T-helper 17 cell (primary cell): ENCODE measurements at regions not wholly inside any gene's neighbourhood (a gene's known extent, or its start where the extent isn't known, plus 50 kb on each side); places are given as distances from the start of the nearest gene placed in this dataset.

Experiments
- ATAC-seq: fragments of 150-1000 bp; cut with Tn5 transposase; 2 replicates; pipeline ENCODE4 v1.10.0; 2021; ENCODE audit warnings: mild to moderate bottlenecking, moderate library complexity
- DNase-seq, 3 donors: peaks; one replicate each; pipeline versions ENCODE4 v3.0.0 to v3.0.0-alpha.2; 2020 to 2021
- H3K9me3 ChIP-seq: one replicate; pipeline ENCODE4 v1.7.0; 2013; ENCODE audit warnings: low read length, mild to moderate bottlenecking; ENCODE audit not compliant: control insufficient read depth, poor library complexity, severe bottlenecking
- H3K27ac Mint-ChIP-seq: one replicate; pipeline ENCODE4 v1.8.0; 2022; ENCODE audit warnings: mild to moderate bottlenecking, moderate library complexity, mixed read lengths
- H3K27me3 Mint-ChIP-seq: one replicate; pipeline ENCODE4 v1.8.0; 2022; ENCODE audit warnings: mixed read lengths
- H3K36me3 Mint-ChIP-seq: one replicate; pipeline ENCODE4 v1.8.0; 2022; ENCODE audit warnings: low read depth, mixed read lengths
- H3K4me1 Mint-ChIP-seq: one replicate; pipeline ENCODE4 v1.8.0; 2022; ENCODE audit warnings: mild to moderate bottlenecking, mixed read lengths
- H3K4me3 Mint-ChIP-seq: one replicate; pipeline ENCODE4 v1.8.0; 2022; ENCODE audit warnings: mild to moderate bottlenecking, moderate library complexity, mixed read lengths

GRCh38 chr11:109854731-109855130, 238.5 kb upstream of the ZC3H12C start:
- H3K4me3 Mint-ChIP-seq = no peak overlapping the region
- H3K9me3 ChIP-seq = no peaks in the 10 kb centered on the region
- ATAC-seq (no peak), DNase-seq (no peak)
- H3K27me3 Mint-ChIP-seq = peaks cover 5% of the 10 kb centered on the region
- no peaks in the 10 kb centered on the region for H3K4me1 Mint-ChIP-seq
- H3K27ac Mint-ChIP-seq = no peak overlapping the region
- H3K36me3 Mint-ChIP-seq = no peaks in the 10 kb centered on the region

GRCh38 chr11:109856928-109857327, 236.3 kb upstream of the ZC3H12C start:
- no peaks in the 10 kb centered on the region for H3K27me3 Mint-ChIP-seq
- H3K4me1 Mint-ChIP-seq = no peaks in the 10 kb centered on the region
- no peak for DNase-seq
- H3K9me3 ChIP-seq = no peaks in the 10 kb centered on the region
- no peak overlapping the region for H3K4me3 Mint-ChIP-seq
- no peak for ATAC-seq
- no peaks in the 10 kb centered on the region for H3K36me3 Mint-ChIP-seq
- H3K27ac Mint-ChIP-seq = no peak overlapping the region

GRCh38 chr11:109857637-109858036, 235.6 kb upstream of the ZC3H12C start:
- H3K27me3 Mint-ChIP-seq = no peaks in the 10 kb centered on the region

GRCh38 chr11:109858152-109858551, 235.0 kb upstream of the ZC3H12C start:
- Mint-ChIP-seq H3K27ac (no peak overlapping the region), H3K4me3 (no peak overlapping the region), H3K4me1 (no peaks in the 10 kb centered on the region), H3K27me3 (no peaks in the 10 kb centered on the region), H3K36me3 (no peaks in the 10 kb centered on the region)
- ATAC-seq (no peak), DNase-seq (no peak)
- H3K9me3 ChIP-seq = no peaks in the 10 kb centered on the region

More at GRCh38 chr11:109857637-109858036, 235.6 kb upstream of the ZC3H12C start:
- ATAC-seq = no peak
- H3K9me3 ChIP-seq = no peaks in the 10 kb centered on the region
- Mint-ChIP-seq H3K27ac (no peak overlapping the region), H3K36me3 (no peaks in the 10 kb centered on the region), H3K4me1 (no peaks in the 10 kb centered on the region), H3K4me3 (no peak overlapping the region)
- no peak for DNase-seq

- Mint-ChIP-seq H3K27ac (no peak overlapping the region), H3K4me1 (no peaks in the 10 kb centered on the region), H3K4me3 (no peak overlapping the region), H3K27me3 (no peaks in the 10 kb centered on the region), H3K36me3 (no peaks in the 10 kb centered on the region)
- DNase-seq = no peak
- H3K9me3 ChIP-seq = no peaks in the 10 kb centered on the region
- no peak for ATAC-seq
Observed at GRCh38 chr11:109859045-109859724, 234.0 kb upstream of the ZC3H12C start.

GRCh38 chr11:109862835-109863234, 230.4 kb upstream of the ZC3H12C start:
- Mint-ChIP-seq H3K4me1 (no peaks in the 10 kb centered on the region), H3K4me3 (no peak overlapping the region), H3K36me3 (no peaks in the 10 kb centered on the region), H3K27ac (no peak overlapping the region), H3K27me3 (no peaks in the 10 kb centered on the region)
- no peaks in the 10 kb centered on the region for H3K9me3 ChIP-seq
- no peak for ATAC-seq
- DNase-seq = no peak

- Mint-ChIP-seq H3K36me3 (no peaks in the 10 kb centered on the region), H3K27me3 (no peaks in the 10 kb centered on the region), H3K4me3 (no peak overlapping the region), H3K27ac (no peak overlapping the region), H3K4me1 (no peaks in the 10 kb centered on the region)
- no peak for ATAC-seq
- no peaks in the 10 kb centered on the region for H3K9me3 ChIP-seq
- no peak for DNase-seq
Observed at GRCh38 chr11:109864151-109864661, 229.0 kb upstream of the ZC3H12C start.

GRCh38 chr11:109864834-109865547, 228.2 kb upstream of the ZC3H12C start:
- ATAC-seq (no peak), DNase-seq (no peak)
- Mint-ChIP-seq H3K27ac (no peak overlapping the region), H3K4me3 (no peak overlapping the region), H3K27me3 (no peaks in the 10 kb centered on the region), H3K36me3 (no peaks in the 10 kb centered on the region), H3K4me1 (no peaks in the 10 kb centered on the region)
- no peaks in the 10 kb centered on the region for H3K9me3 ChIP-seq

GRCh38 chr11:109865548-109866186, 227.5 kb upstream of the ZC3H12C start:
- ATAC-seq (no peak), DNase-seq (no peak)
- Mint-ChIP-seq H3K4me1 (no peaks in the 10 kb centered on the region), H3K4me3 (no peak overlapping the region), H3K27me3 (no peaks in the 10 kb centered on the region), H3K27ac (no peak overlapping the region), H3K36me3 (no peaks in the 10 kb centered on the region)
- H3K9me3 ChIP-seq = no peaks in the 10 kb centered on the region

GRCh38 chr11:109867784-109868183, 225.4 kb upstream of the ZC3H12C start:
- H3K27me3 Mint-ChIP-seq = no peaks in the 10 kb centered on the region
- no peak for ATAC-seq
- no peaks in the 10 kb centered on the region for H3K9me3 ChIP-seq
- no peaks in the 10 kb centered on the region for H3K36me3 Mint-ChIP-seq
- no peak overlapping the region for H3K4me3 Mint-ChIP-seq
- no peak for DNase-seq
- H3K4me1 Mint-ChIP-seq = no peaks in the 10 kb centered on the region
- H3K27ac Mint-ChIP-seq = no peak overlapping the region

- H3K4me1 Mint-ChIP-seq = no peaks in the 10 kb centered on the region
- DNase-seq (no peak), ATAC-seq (no peak)
- H3K27me3 Mint-ChIP-seq = no peaks in the 10 kb centered on the region
- no peak overlapping the region for H3K4me3 Mint-ChIP-seq
- H3K9me3 ChIP-seq = no peaks in the 10 kb centered on the region
- no peaks in the 10 kb centered on the region for H3K36me3 Mint-ChIP-seq
- no peak overlapping the region for H3K27ac Mint-ChIP-seq
Observed at GRCh38 chr11:109869536-109869935, 223.7 kb upstream of the ZC3H12C start.

- Mint-ChIP-seq H3K36me3 (no peaks in the 10 kb centered on the region), H3K4me3 (no peak overlapping the region), H3K4me1 (no peaks in the 10 kb centered on the region), H3K27ac (no peak overlapping the region), H3K27me3 (no peaks in the 10 kb centered on the region)
- ATAC-seq = no peak
- H3K9me3 ChIP-seq = no peaks in the 10 kb centered on the region
- DNase-seq = no peak
Observed at GRCh38 chr11:109870297-109870696, 222.9 kb upstream of the ZC3H12C start.

- no peak for DNase-seq
- Mint-ChIP-seq H3K4me3 (no peak overlapping the region), H3K27me3 (no peaks in the 10 kb centered on the region), H3K36me3 (no peaks in the 10 kb centered on the region), H3K4me1 (no peaks in the 10 kb centered on the region), H3K27ac (no peak overlapping the region)
- no peaks in the 10 kb centered on the region for H3K9me3 ChIP-seq
- ATAC-seq = no peak
Observed at GRCh38 chr11:109877043-109877442, 216.1 kb upstream of the ZC3H12C start.
